Thyroid gland (tissue), 4 donors: ENCODE measurements at regions not wholly inside any gene's neighbourhood (a gene's known extent, or its start where the extent isn't known, plus 50 kb on each side); places are given as distances from the start of the nearest gene placed in this dataset.

Experiments used
- CTCF ChIP-seq, 6 experiments: fragments of 200-600 bp in 3 of 6; fragments of 450-650 bp in 3 of 6; sonication (generic) in 3 of 6; IDR thresholded peaks; one replicate each; pipeline ENCODE4 v1.5.1; 2016 to 2019; ENCODE audit warnings: antibody characterized with exemption in 6 of 6, mild to moderate bottlenecking in 2 of 6, inconsistent platforms in 1 of 6, moderate library complexity in 1 of 6
- POLR2A ChIP-seq, 2 donors: fragments of 450-650 bp; IDR thresholded peaks; one replicate each; pipeline ENCODE4 v1.6.1; 2017; ENCODE audit warnings: antibody characterized with exemption in 2 of 2, mild to moderate bottlenecking in 2 of 2, moderate library complexity in 1 of 2

- TF ChIP-seq CTCF (IDR thresholded peaks at IDR 0.05) (no peak), POLR2A (IDR thresholded peaks at IDR 0.05) (no peak)
Observed at GRCh38 chr2:82043867-82044266, 1739.3 kb upstream of the LRRTM1 start.
